Gastrocnemius medialis (tissue), 4 donors: ENCODE measurements at regions not wholly inside any gene's neighbourhood (a gene's known extent, or its start where the extent isn't known, plus 50 kb on each side); places are given as distances from the start of the nearest gene placed in this dataset.

Source experiments
- CTCF ChIP-seq, 5 experiments: fragments of 450-650 bp in 3 of 5; fragments of 200-600 bp in 2 of 5; sonication (generic) in 2 of 5; IDR thresholded peaks in 4 of 5; conservative IDR thresholded peaks in 1 of 5; 1 replicate in 4 of 5; 2 replicates in 1 of 5; pipeline ENCODE4 v1.5.1; 2016 to 2019; ENCODE audit warnings: antibody characterized with exemption in 5 of 5, mild to moderate bottlenecking in 3 of 5, moderate library complexity in 3 of 5
- POLR2A ChIP-seq, 2 donors: fragments of 450-650 bp; IDR thresholded peaks; one replicate each; pipeline ENCODE4 v1.6.1; 2017; ENCODE audit warnings: antibody characterized with exemption in 2 of 2, mild to moderate bottlenecking in 2 of 2, moderate library complexity in 2 of 2

GRCh38 chr6:170036916-170037315 is 254.0 kb downstream of the DLL1 start:
- TF ChIP-seq CTCF (IDR thresholded peaks at IDR 0.05 in 4 of 5, conservative IDR thresholded peaks at IDR 0.05 in 1 of 5) (no peak), POLR2A (IDR thresholded peaks at IDR 0.05) (no peak)
